ENCODE measurements at regions not wholly inside any gene's neighbourhood (a gene's known extent, or its start where the extent isn't known, plus 50 kb on each side); places are given as distances from the start of the nearest gene placed in this dataset.

DNA sequence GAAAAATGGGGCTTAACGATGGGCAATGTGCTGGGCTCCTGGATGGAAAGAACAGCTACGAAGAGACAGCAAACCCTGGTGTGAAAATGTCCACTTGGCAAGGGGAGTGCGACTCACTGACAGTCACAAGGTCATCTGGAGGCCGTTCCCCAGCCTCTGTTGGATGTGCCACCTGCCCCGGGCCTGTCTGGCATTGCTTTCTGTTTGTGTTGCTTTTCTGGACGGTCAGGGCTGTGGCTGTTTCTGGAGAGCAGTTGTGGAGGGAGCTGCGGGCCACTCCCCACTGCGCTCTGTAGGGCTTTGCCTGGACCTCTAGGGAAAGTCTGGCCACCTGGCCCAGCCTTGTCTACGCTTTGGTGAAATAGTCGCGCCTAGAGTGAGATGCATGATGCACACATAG is 185.3 kb downstream of the IRX1 start:
- H3K27me3 ChIP-seq (ENCODE audit: control insufficient read depth, insufficient read depth, low read length), result no peaks in the 10 kb centered on the region
- no peaks in the 10 kb centered on the region for H3K4me1 ChIP-seq (ENCODE audit: control insufficient read depth in 2 of 3, insufficient read depth in 2 of 3, low read depth in 1 of 3, low read length in 3 of 3)
- H3K9ac ChIP-seq (ENCODE audit: low read length in 3 of 3), result no peak overlapping the region
- no peak for FAIRE-seq
- no peak overlapping the region for H3K4me3 ChIP-seq (ENCODE audit: low read length in 3 of 3)
- peaks cover 0 to 2% (median 0%) of the 10 kb centered on the region in 3 donors for H3K36me3 ChIP-seq (ENCODE audit: control insufficient read depth in 2 of 3, insufficient read depth in 3 of 3, low read length in 3 of 3)
- H3K9me3 ChIP-seq (ENCODE audit: control insufficient read depth in 2 of 3, insufficient read depth in 1 of 3, low read length in 3 of 3), result peaks cover 0 to 2% (median 0%) of the 10 kb centered on the region in 3 donors
- no peak overlapping the region for H3K27ac ChIP-seq (ENCODE audit: low read depth in 2 of 2, low read length in 2 of 2)
- TF ChIP-seq, protein P1, sequence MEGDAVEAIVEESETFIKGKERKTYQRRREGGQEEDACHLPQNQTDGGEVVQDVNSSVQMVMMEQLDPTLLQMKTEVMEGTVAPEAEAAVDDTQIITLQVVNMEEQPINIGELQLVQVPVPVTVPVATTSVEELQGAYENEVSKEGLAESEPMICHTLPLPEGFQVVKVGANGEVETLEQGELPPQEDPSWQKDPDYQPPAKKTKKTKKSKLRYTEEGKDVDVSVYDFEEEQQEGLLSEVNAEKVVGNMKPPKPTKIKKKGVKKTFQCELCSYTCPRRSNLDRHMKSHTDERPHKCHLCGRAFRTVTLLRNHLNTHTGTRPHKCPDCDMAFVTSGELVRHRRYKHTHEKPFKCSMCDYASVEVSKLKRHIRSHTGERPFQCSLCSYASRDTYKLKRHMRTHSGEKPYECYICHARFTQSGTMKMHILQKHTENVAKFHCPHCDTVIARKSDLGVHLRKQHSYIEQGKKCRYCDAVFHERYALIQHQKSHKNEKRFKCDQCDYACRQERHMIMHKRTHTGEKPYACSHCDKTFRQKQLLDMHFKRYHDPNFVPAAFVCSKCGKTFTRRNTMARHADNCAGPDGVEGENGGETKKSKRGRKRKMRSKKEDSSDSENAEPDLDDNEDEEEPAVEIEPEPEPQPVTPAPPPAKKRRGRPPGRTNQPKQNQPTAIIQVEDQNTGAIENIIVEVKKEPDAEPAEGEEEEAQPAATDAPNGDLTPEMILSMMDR (IDR thresholded peaks at IDR 0.05; ENCODE audit: borderline replicate concordance, extremely low read depth, insufficient read depth), result no peak
- no peak for DNase-seq
- intact Hi-C loops (cut with DNase I), result no loop called here

DNA sequence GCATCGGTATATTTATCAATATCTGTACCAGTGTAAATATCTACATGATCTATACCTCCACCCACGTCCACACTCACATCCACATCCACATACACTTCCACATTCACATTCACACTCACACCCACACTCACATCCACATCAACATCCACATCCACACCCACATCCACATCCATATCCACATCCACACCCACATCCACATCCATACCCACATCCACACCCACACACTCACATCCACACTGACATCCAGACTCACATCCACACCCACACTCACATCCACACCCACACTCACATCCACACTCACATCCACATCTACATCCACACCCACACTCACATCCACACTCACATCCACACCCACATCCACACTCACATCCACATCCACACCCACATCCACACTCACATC is 189.2 kb downstream of the IRX1 start:
- TF ChIP-seq, protein P1 (IDR thresholded peaks at IDR 0.05; ENCODE audit: borderline replicate concordance, extremely low read depth, insufficient read depth), result no peak
- no peaks in the 10 kb centered on the region for H3K4me1 ChIP-seq (ENCODE audit: control insufficient read depth in 2 of 3, insufficient read depth in 2 of 3, low read depth in 1 of 3, low read length in 3 of 3)
- H3K27me3 ChIP-seq (ENCODE audit: control insufficient read depth, insufficient read depth, low read length), result no peaks in the 10 kb centered on the region
- peaks cover 0 to 7% (median 2%) of the 10 kb centered on the region in 3 donors for H3K9me3 ChIP-seq (ENCODE audit: control insufficient read depth in 2 of 3, insufficient read depth in 1 of 3, low read length in 3 of 3)
- H3K9ac ChIP-seq (ENCODE audit: low read length in 3 of 3), result no peak overlapping the region
- FAIRE-seq (no peak), DNase-seq (no peak)
- H3K27ac ChIP-seq (ENCODE audit: low read depth in 2 of 2, low read length in 2 of 2), result no peak overlapping the region
- peaks cover 0 to 2% (median 0%) of the 10 kb centered on the region in 3 donors for H3K36me3 ChIP-seq (ENCODE audit: control insufficient read depth in 2 of 3, insufficient read depth in 3 of 3, low read length in 3 of 3)
- intact Hi-C loops (cut with DNase I), result no loop called here
- no peak overlapping the region for H3K4me3 ChIP-seq (ENCODE audit: low read length in 3 of 3)

DNA sequence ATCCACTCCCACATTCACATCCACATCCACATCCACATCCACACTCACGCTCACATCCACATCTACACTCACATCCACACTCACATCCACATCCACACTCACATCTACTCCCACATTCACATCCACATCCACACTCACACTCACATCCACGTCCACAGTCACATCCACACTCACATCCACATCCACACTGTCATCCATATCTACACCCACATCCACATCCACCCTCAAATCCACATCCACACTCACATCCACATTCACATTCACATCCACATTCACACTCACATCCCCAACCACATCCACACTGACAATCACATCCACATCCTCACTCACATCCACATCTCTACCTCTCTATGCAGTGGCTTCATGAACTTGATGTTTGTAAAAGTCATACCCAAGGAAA is 190.5 kb downstream of the IRX1 start:
- Histone ChIP-seq H3K36me3 (ENCODE audit: control insufficient read depth in 2 of 3, insufficient read depth in 3 of 3, low read length in 3 of 3) (peaks cover 0 to 2% (median 0%) of the 10 kb centered on the region in 3 donors), H3K4me1 (ENCODE audit: control insufficient read depth in 2 of 3, insufficient read depth in 2 of 3, low read depth in 1 of 3, low read length in 3 of 3) (no peaks in the 10 kb centered on the region), H3K27ac (ENCODE audit: low read depth in 2 of 2, low read length in 2 of 2) (no peak overlapping the region), H3K4me3 (ENCODE audit: low read length in 3 of 3) (peak overlapping the region in 1 of 3 donors; percentile 8), H3K9me3 (ENCODE audit: control insufficient read depth in 2 of 3, insufficient read depth in 1 of 3, low read length in 3 of 3) (peaks cover 0 to 7% (median 2%) of the 10 kb centered on the region in 3 donors), H3K9ac (ENCODE audit: low read length in 3 of 3) (no peak overlapping the region), H3K27me3 (ENCODE audit: control insufficient read depth, insufficient read depth, low read length) (no peaks in the 10 kb centered on the region)
- DNase-seq (no peak), FAIRE-seq (no peak)
- TF ChIP-seq, protein P1 (IDR thresholded peaks at IDR 0.05; ENCODE audit: borderline replicate concordance, extremely low read depth, insufficient read depth), result no peak
- intact Hi-C loops (cut with DNase I), result no loop called here

DNA sequence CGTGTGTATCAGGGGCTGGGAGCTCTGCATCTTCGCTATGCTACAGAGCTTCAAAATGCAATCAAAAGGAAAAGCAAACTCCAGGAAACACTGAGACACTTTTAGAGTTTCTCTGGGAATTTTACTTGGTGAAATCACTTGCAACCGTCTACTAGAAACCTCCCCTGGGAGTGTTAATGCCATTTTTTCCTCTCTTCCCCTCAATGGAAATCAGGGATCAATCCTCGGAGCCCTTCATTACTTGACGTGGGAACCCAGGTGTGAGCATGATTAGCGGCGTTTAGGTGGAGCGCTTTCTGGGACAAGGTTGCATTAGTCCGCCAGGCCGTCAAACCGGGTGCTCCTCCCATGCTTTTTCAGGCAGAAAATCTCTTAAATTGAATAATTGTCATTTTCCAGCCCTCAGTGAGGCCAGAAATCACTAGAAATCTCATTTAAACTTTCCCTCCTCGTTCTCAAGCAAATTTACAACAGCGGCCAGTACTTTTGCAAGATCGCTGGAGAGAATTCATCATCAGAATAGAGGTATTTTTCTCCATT is 191.3 kb downstream of the IRX1 start:
- intact Hi-C loops (cut with DNase I), result no loop called here
- no peak for FAIRE-seq
- Histone ChIP-seq H3K4me3 (ENCODE audit: low read length in 3 of 3) (no peak overlapping the region), H3K4me1 (ENCODE audit: control insufficient read depth in 2 of 3, insufficient read depth in 2 of 3, low read depth in 1 of 3, low read length in 3 of 3) (no peaks in the 10 kb centered on the region), H3K27ac (ENCODE audit: low read depth in 2 of 2, low read length in 2 of 2) (no peak overlapping the region), H3K9me3 (ENCODE audit: control insufficient read depth in 2 of 3, insufficient read depth in 1 of 3, low read length in 3 of 3) (peaks cover 0 to 7% (median 2%) of the 10 kb centered on the region in 3 donors), H3K9ac (ENCODE audit: low read length in 3 of 3) (no peak overlapping the region), H3K27me3 (ENCODE audit: control insufficient read depth, insufficient read depth, low read length) (no peaks in the 10 kb centered on the region), H3K36me3 (ENCODE audit: control insufficient read depth in 2 of 3, insufficient read depth in 3 of 3, low read length in 3 of 3) (peaks cover 0 to 2% (median 0%) of the 10 kb centered on the region in 3 donors)
- TF ChIP-seq, protein P1 (IDR thresholded peaks at IDR 0.05; ENCODE audit: borderline replicate concordance, extremely low read depth, insufficient read depth), result no peak
- DNase-seq, result peak in 1 of 5 donors; percentile 2

Measured in kidney (tissue), 13 donors.